Activated T-helper 1 cell treated with anti-CD3 and anti-CD28 coated beads, Interleukin-12 subunit alpha, Interleukin-12 subunit beta, Interleukin-2, Interleukin-4 antibody, amounts not matched to agents 30 ng/mL and 10 ng/mL and 1 ng/mL, durations not matched to agents 14 hours and 24 hours and 36 hours (primary cell): ENCODE measurements at regions not wholly inside any gene's neighbourhood (a gene's known extent, or its start where the extent isn't known, plus 50 kb on each side); places are given as distances from the start of the nearest gene placed in this dataset.

Source experiments
- DNase-seq: peaks from one replicate; pipeline ENCODE4 v3.0.0; 2021; ENCODE audit warnings: low spot score
- H3K27ac Mint-ChIP-seq: one replicate; pipeline ENCODE4 v1.8.0; 2021; ENCODE audit warnings: mild to moderate bottlenecking, mixed read lengths
- H3K27me3 Mint-ChIP-seq: one replicate; pipeline ENCODE4 v1.8.0; 2022; ENCODE audit warnings: mild to moderate bottlenecking, moderate library complexity, mixed read lengths; ENCODE audit not compliant: insufficient read depth
- H3K36me3 Mint-ChIP-seq: one replicate; pipeline ENCODE4 v1.8.0; 2021; ENCODE audit warnings: low read depth, mixed read lengths
- H3K4me1 Mint-ChIP-seq: one replicate; pipeline ENCODE4 v1.8.0; 2021; ENCODE audit warnings: low read depth, mixed read lengths
- H3K4me3 Mint-ChIP-seq: one replicate; pipeline ENCODE4 v1.8.0; 2021; ENCODE audit warnings: mild to moderate bottlenecking, moderate library complexity, mixed read lengths
- H3K9me3 Mint-ChIP-seq: one replicate; pipeline ENCODE4 v1.8.0; 2021; ENCODE audit warnings: mixed read lengths
- intact Hi-C: fragments of 100-400 bp; cut with micrococcal nuclease; formaldehyde crosslinking; loops from one replicate; pipeline ENCODE4 v1.15.1; 2024

DNA sequence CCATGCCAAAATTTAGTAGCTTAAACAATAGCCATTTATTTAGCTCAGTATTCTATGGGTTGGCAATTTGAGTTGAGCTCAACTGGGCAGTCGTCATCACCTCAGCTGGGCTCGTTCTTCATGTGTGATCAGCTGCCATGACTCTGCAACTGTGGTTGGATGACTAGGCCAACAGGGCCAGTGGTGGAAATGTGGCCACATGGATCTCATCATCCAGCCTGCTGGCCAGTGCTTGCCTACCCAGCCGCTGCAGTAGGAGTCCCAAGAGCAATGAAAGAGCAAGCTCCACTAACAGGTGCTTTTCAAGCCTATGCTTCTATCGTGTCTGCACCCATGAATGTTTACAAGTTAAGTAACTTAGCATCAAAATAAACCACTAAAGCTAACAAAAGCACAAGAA, 158.0 kb downstream of the ATPSCKMT start:
- intact Hi-C loops: no loop called here
- no peaks in the 10 kb centered on the region for H3K27me3 Mint-ChIP-seq
- no peaks in the 10 kb centered on the region for H3K4me1 Mint-ChIP-seq
- DNase-seq: no peak
- no peaks in the 10 kb centered on the region for H3K36me3 Mint-ChIP-seq
- H3K9me3 Mint-ChIP-seq: peaks cover 3% of the 10 kb centered on the region
- no peak overlapping the region for H3K4me3 Mint-ChIP-seq
- no peak overlapping the region for H3K27ac Mint-ChIP-seq

DNA sequence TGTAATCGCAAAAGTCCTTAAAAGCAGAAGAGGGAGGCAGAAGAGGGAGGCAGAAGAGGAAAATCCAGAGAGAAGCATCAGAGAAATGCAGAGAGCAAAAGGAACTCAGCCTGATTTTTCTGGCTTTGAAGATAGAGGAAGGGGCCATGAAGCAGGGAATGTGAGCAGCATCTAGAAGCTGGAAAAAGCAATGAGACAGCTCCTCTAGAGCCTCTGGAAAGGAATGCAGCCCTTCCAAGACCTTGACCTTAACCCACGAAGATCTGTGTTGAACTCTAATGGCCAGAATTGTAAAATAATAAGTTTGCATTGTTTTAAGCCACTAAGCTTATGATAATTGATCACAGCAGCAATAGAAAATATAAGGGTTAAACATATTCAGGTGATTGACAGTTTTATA, 159.6 kb downstream of the ATPSCKMT start:
- Mint-ChIP-seq H3K4me1 (no peaks in the 10 kb centered on the region), H3K27me3 (no peaks in the 10 kb centered on the region), H3K36me3 (no peaks in the 10 kb centered on the region), H3K4me3 (no peak overlapping the region), H3K9me3 (peaks cover 3% of the 10 kb centered on the region), H3K27ac (no peak overlapping the region)
- intact Hi-C loops: no loop called here
- DNase-seq: no peak

DNA sequence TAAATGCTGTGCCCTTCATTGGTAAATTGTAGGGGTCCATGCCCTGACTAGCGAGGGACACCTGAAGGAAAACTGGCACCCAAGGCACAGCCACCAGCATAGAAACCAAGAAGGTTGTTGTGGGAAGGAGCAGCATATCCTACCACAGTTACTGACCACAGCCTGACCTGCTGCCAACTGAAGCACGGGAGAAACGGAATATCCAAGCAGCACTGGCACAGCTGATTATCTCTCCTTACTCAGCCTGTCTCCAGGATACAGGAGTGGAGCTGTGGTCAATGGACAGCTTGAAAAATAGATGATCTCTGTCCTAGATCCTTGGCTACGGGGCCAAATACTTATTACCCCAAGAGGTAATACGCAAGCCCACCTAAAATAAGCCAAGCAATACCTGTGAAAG, 164.5 kb downstream of the ATPSCKMT start:
- Mint-ChIP-seq H3K27me3 (no peaks in the 10 kb centered on the region), H3K9me3 (no peaks in the 10 kb centered on the region), H3K4me1 (no peaks in the 10 kb centered on the region), H3K27ac (no peak overlapping the region), H3K4me3 (no peak overlapping the region), H3K36me3 (no peaks in the 10 kb centered on the region)
- intact Hi-C loops: no loop called here
- no peak for DNase-seq

DNA sequence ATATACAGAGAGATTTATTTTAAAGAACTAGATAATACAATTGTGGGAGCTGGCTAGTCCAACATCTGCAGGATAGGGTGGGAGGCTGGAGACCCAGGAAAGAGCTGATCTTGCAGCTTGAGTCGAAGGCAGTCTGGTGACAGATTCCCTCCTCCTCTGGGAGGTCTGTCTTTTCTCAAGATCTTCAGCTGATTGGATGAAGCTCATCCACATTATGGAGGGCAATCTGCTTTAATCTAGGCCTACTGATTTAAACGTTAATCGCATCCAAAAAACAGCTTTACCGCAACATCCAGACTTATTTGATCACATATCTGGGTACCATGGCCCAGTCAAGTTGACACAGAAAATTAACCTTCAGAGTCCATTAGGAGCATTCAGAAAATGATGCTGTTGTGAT, 168.1 kb downstream of the ATPSCKMT start:
- intact Hi-C loops: no loop called here
- no peaks in the 10 kb centered on the region for H3K9me3 Mint-ChIP-seq

DNA sequence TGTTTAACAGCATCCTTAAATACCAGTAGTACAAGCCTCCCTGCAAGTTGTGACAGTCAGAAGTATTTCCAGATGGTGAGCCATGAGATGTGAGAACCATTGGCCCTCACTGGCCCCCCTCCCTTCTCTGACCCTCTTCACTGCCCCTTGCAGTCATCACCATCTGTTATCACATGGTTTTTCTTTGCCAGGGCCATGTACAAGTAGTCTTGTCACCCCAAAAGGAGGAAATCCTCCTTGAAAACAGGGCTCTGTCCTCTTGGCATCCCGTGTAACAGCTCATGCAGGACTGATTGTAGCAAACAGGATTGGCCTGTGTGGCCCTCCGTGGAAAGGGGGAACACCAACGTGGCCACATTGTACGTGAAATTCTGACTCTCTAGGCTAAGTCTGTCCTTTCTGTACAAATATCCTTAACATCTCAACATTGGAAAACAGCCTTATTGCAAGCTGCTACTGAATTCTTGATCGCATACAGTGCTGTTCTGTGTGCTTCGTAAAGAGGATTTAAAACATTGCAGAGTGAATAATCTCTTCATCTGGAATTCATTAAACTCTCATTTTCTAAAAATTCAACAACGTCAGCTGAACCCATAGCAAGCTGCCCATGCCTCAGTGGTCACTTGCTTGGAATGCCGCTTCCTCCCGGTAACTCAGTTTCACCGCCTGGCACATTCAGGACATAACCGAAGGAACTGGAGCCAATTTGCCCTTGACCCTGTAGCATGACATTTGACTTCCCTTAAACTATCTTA, 171.7 kb downstream of the ATPSCKMT start:
- Mint-ChIP-seq H3K36me3 (no peaks in the 10 kb centered on the region), H3K4me3 (no peak overlapping the region), H3K4me1 (no peaks in the 10 kb centered on the region), H3K27me3 (no peaks in the 10 kb centered on the region), H3K27ac (no peak overlapping the region), H3K9me3 (peaks cover 4% of the 10 kb centered on the region)
- DNase-seq: no peak
- intact Hi-C loops: no loop called here

More for the DNA sequence above, 168.1 kb downstream of the ATPSCKMT start:
- no peak for DNase-seq
- H3K4me1 Mint-ChIP-seq: no peaks in the 10 kb centered on the region
- no peak overlapping the region for H3K27ac Mint-ChIP-seq
- H3K36me3 Mint-ChIP-seq: no peaks in the 10 kb centered on the region
- no peaks in the 10 kb centered on the region for H3K27me3 Mint-ChIP-seq
- no peak overlapping the region for H3K4me3 Mint-ChIP-seq

DNA sequence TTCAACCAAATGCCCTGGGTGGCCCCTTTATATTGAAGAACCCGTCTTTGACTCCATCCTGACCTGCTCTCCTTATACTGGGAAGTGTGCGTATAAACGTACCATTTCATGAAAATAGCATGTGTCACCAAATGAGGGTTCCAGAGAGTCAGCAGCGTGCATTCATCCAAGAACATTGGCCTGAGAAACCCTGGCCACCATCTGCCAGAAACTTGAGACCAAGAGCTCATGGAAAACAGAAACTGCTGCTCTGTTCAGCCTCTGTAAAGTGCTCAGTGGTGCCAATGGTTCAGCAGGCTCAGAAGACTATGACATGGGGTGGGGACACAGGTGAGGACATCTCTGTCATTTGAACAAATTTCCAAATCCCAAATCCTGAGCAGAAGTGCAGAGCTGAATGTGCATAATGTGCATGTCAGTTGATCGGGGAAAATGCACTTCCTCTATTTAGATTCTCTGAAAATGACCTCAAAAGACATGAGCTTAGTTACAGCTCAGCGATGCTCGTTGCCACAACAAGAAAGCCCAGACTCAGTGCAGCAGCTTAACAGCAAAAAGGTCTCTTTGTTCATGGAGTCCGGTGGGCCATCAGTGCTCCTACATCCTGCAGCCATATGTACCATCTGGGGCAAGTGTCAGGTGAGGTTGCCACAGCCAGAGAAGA, 176.1 kb downstream of the ATPSCKMT start:
- H3K9me3 Mint-ChIP-seq: peaks cover 4% of the 10 kb centered on the region
- DNase-seq: no peak
- no peak overlapping the region for H3K4me3 Mint-ChIP-seq
- H3K27me3 Mint-ChIP-seq: no peaks in the 10 kb centered on the region
- intact Hi-C loops: no loop called here
- no peaks in the 10 kb centered on the region for H3K36me3 Mint-ChIP-seq
- no peak overlapping the region for H3K27ac Mint-ChIP-seq
- H3K4me1 Mint-ChIP-seq: no peaks in the 10 kb centered on the region

DNA sequence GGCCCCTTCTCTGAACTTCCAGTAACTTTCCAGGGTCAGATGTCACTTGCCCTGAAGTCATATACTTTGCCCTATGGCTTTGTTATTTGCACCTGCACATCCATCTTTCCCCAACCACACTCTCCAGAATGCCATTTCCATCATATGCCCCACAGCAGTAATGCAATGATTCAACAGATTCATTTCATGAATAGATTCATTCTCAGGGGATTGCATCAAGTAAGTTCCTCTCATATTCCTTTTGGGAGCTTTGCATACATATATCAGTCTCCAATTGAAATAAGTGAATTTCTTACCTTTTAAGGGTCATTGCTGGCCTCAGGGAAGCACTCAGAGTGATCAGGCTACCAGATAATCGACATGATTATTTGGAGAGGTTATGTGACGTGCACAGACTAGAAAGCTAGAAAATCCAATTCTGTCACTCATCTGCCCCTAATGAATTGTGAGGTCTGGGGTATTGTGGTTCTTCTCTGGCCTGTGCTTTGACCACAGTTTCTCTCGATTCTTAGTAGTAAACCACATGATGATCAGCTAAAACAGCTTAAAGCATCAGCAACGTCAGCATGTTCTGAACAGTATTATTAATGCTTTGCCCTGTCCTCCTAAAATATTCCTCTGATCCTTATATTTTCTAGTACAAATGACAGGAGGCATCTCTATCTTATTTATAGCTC, 179.9 kb downstream of the ATPSCKMT start:
- intact Hi-C loops: no loop called here
- no peaks in the 10 kb centered on the region for H3K36me3 Mint-ChIP-seq
- H3K27ac Mint-ChIP-seq: no peak overlapping the region
- no peak for DNase-seq
- peaks cover 6% of the 10 kb centered on the region for H3K9me3 Mint-ChIP-seq
- no peaks in the 10 kb centered on the region for H3K27me3 Mint-ChIP-seq
- no peaks in the 10 kb centered on the region for H3K4me1 Mint-ChIP-seq
- no peak overlapping the region for H3K4me3 Mint-ChIP-seq

DNA sequence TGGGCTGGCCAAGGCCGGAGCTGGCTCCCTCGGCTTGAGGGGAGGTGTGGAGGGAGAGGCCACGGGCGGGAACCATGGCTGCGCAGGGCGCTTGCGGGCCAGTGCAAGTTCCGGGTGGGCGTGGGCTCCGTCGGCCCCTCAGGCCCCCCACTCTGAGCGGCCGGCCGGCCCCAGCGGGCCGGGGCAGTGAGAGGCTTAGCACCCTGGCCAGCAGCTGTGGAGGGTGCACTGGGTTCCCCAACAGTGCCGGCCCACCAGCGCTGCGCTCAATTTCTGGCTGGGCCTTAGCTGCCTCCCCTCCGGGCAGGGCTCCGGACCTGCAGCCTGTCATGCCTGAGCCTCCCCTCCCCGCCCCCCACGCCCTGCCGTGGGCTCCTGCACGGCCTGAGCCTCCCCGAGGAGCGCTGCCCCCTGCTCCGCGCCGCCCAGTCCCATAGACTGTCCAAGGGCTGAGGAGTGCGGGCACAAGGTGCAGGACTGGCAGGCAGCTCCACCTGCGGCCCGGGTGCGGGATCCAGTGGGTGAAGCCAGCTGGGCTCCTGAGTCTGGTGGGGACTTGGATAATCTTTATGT, 184.2 kb downstream of the ATPSCKMT start:
- Mint-ChIP-seq H3K36me3 (no peaks in the 10 kb centered on the region), H3K27ac (no peak overlapping the region), H3K4me1 (no peaks in the 10 kb centered on the region), H3K9me3 (peaks cover 6% of the 10 kb centered on the region), H3K27me3 (no peaks in the 10 kb centered on the region), H3K4me3 (no peak overlapping the region)
- no peak for DNase-seq
- intact Hi-C loops: no loop called here

DNA sequence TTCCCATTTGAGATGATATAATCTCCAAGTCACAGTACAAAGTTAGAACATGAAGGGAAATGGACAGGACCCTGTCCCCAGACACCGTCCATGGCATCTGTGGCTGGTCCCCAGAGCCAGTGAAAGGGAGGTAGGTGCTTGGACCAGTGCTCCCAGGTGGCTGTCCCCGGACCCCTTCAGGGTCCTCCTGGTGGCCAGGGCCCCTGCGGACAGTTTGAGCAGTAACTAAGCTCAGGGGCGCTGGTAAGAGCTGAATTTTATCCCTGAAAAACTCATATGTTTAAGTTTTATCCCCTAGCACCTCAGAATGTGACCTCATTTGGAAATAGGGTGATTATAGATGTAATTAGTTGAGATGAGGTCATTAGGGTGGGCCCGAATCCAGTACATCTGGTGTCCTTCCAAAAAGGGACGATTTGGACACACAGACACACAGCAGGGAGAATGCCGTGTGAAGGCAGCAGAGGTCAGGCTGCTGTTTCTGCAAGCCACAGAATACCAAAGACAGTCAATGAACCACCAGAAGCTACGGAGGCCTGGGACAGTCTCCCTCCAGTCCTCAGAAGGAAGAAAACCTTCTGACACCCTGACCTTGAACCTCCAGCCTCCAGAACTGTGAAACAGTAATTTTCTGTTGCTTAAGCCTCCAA, 185.0 kb downstream of the ATPSCKMT start:
- H3K27ac Mint-ChIP-seq: no peak overlapping the region
- DNase-seq: no peak

DNA sequence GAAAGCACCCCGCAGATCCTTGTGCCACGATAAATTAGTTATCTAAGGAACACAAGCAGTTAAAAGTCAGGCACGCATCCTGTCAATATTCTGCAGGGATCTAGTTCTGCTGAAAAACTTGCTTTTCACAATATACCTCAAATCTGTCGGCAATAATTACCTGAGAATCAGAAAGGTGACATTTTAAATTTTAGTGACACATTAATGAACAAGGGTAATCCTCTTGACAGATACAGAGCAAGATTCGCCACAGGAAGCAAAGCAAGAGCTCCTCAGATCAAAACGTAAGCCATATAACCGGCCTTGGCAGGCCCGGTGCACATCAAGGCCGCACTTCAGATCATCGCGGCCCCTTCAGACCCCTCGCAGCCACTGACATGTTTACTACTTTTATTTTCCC, 185.7 kb downstream of the ATPSCKMT start:
- no peak overlapping the region for H3K4me3 Mint-ChIP-seq
- H3K36me3 Mint-ChIP-seq: no peaks in the 10 kb centered on the region
- H3K9me3 Mint-ChIP-seq: peaks cover 6% of the 10 kb centered on the region
- intact Hi-C loops: no loop called here
- H3K27me3 Mint-ChIP-seq: no peaks in the 10 kb centered on the region
- no peak overlapping the region for H3K27ac Mint-ChIP-seq
- no peaks in the 10 kb centered on the region for H3K4me1 Mint-ChIP-seq
- DNase-seq: no peak

More for the DNA sequence above, 185.0 kb downstream of the ATPSCKMT start:
- H3K27me3 Mint-ChIP-seq: no peaks in the 10 kb centered on the region
- H3K4me3 Mint-ChIP-seq: no peak overlapping the region
- intact Hi-C loops: no loop called here
- no peaks in the 10 kb centered on the region for H3K36me3 Mint-ChIP-seq
- peaks cover 6% of the 10 kb centered on the region for H3K9me3 Mint-ChIP-seq
- H3K4me1 Mint-ChIP-seq: no peaks in the 10 kb centered on the region

DNA sequence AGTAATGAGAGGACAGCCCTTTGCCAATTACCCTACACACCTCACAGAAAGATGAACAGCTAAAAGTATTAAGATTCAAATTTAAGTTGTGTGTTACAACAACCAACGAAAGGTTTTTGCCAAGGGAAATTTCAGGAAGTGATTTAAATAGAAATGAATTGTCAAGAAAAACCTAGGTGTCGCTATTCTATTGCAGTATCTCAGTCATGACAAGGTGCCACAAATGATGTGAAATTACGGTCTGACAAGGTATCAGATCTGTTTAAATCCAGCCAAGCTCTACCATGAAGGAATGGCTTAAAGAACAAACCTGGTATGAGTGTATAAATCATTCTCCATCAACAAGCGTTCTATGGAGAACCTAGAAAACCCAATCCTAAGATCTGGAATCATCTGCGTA, 189.7 kb downstream of the ATPSCKMT start:
- Mint-ChIP-seq H3K27ac (no peak overlapping the region), H3K4me3 (no peak overlapping the region), H3K9me3 (peaks cover 4% of the 10 kb centered on the region), H3K27me3 (no peaks in the 10 kb centered on the region), H3K36me3 (no peaks in the 10 kb centered on the region), H3K4me1 (no peaks in the 10 kb centered on the region)
- DNase-seq: no peak
- intact Hi-C loops: no loop called here

DNA sequence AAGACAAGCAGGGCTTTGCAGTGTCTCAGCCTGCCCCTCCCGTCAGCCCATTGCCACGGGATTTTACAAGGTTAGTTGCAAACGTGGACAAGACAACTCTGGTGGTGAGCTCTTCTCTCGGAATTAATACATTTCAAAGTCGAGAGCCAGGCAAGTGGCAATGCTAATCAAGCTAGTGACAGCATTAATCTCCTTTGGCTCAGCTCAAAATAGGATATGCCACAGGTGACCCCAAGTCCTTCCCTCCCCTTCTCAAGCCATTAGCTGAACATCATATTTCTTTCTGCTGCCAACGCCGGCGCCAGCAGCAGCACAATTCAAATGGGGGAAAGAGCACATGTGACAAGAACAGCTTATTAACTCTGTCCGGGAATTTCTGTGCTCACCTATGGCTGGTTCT, 190.1 kb downstream of the ATPSCKMT start:
- intact Hi-C loops: no loop called here
- Mint-ChIP-seq H3K4me1 (no peaks in the 10 kb centered on the region), H3K9me3 (peaks cover 4% of the 10 kb centered on the region), H3K27me3 (no peaks in the 10 kb centered on the region), H3K36me3 (no peaks in the 10 kb centered on the region), H3K4me3 (no peak overlapping the region), H3K27ac (no peak overlapping the region)
- no peak for DNase-seq

DNA sequence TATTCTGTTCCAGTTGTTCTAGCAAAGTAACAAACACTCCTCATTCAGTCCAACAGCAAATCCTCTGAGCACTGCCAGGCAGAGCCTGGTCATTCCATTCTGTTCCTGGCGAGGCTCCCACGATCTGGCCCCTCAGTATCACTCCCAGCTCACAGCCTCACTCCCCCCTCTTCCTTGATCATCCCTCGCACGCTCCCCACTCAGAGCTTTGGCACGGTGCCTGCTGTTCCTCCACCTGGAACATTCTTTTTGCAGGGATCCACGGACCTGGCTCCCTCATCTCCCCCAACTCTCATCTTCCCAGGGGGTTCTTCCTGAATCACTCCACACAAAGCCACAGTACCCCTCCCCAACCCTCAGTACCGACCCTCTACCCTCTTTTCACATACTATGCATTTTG, 192.3 kb downstream of the ATPSCKMT start:
- Mint-ChIP-seq H3K27me3 (no peaks in the 10 kb centered on the region), H3K4me3 (no peak overlapping the region)
- intact Hi-C loops: no loop called here

More for the DNA sequence above, 192.3 kb downstream of the ATPSCKMT start:
- DNase-seq: no peak
- Mint-ChIP-seq H3K36me3 (no peaks in the 10 kb centered on the region), H3K27ac (no peak overlapping the region), H3K4me1 (no peaks in the 10 kb centered on the region), H3K9me3 (peaks cover 18% of the 10 kb centered on the region)
